ENCODE measurements at regions not wholly inside any gene's neighbourhood (a gene's known extent, or its start where the extent isn't known, plus 50 kb on each side); places are given as distances from the start of the nearest gene placed in this dataset.
"Not testable (repeated sequence)": the region's sequence is repeated elsewhere in the genome, so short reads cannot be mapped to it uniquely, and the experiment has no call there.

DNA sequence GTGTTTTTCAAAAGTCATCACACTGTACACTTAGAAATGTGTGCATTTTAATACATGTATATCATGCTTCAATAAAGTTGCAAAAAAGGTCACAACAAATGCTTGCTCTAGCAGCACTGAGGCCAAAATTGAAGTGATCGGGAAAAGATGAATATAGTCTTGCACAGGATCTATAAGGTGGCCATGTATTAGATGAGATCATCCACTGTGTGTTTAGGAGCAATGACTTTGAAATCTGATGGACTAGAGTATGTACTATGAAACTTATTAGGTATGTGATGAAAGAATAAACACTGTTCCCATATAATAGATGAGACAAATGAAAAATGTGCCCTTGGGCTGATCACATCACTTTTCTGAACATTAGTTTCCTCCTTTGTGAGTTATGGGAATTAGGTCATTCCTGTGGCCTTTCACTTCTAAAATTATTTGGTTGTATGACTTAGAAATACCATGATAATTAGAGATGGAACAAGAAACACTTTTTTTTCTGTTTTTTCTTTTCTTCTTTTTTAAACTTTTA lies 984.6 kb downstream of the ADGRL2 start:
- intact Hi-C loops (cut with DNase I), result no loop called here
- DNase-seq, result no peak
- Histone ChIP-seq H3K27me3 (no peaks in the 10 kb centered on the region), H3K27ac (no peak overlapping the region), H3K4me3 (no peak overlapping the region), H3K9me3 (peaks cover 0 to 2% (median 0%) of the 10 kb centered on the region in 3 donors), H3K36me3 (no peaks in the 10 kb centered on the region), H3K4me1 (no peaks in the 10 kb centered on the region)
- 88 to 90% methylated on average over 1 of the region's 1 CpG for WGBS, 2 donors
- TF ChIP-seq POLR2A (IDR thresholded peaks at IDR 0.05), result no peak
- TF ChIP-seq, protein P1, sequence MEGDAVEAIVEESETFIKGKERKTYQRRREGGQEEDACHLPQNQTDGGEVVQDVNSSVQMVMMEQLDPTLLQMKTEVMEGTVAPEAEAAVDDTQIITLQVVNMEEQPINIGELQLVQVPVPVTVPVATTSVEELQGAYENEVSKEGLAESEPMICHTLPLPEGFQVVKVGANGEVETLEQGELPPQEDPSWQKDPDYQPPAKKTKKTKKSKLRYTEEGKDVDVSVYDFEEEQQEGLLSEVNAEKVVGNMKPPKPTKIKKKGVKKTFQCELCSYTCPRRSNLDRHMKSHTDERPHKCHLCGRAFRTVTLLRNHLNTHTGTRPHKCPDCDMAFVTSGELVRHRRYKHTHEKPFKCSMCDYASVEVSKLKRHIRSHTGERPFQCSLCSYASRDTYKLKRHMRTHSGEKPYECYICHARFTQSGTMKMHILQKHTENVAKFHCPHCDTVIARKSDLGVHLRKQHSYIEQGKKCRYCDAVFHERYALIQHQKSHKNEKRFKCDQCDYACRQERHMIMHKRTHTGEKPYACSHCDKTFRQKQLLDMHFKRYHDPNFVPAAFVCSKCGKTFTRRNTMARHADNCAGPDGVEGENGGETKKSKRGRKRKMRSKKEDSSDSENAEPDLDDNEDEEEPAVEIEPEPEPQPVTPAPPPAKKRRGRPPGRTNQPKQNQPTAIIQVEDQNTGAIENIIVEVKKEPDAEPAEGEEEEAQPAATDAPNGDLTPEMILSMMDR (IDR thresholded peaks at IDR 0.05), result no peak

- TF ChIP-seq, protein P1 (IDR thresholded peaks at IDR 0.05), result no peak
- TF ChIP-seq POLR2A (IDR thresholded peaks at IDR 0.05), result no peak
- Histone ChIP-seq H3K27me3 (no peaks in the 10 kb centered on the region), H3K27ac (no peak overlapping the region), H3K36me3 (no peaks in the 10 kb centered on the region), H3K4me1 (no peaks in the 10 kb centered on the region), H3K4me3 (no peak overlapping the region), H3K9me3 (no peaks in the 10 kb centered on the region)
- 82 to 84% methylated on average over 5 of the region's 5 CpGs for WGBS, 2 donors
- DNase-seq, result no peak
- intact Hi-C loops (cut with DNase I), result no loop called here
Measured at GRCh38 chr1:82783044-82783443, 982.3 kb downstream of the ADGRL2 start.

DNA sequence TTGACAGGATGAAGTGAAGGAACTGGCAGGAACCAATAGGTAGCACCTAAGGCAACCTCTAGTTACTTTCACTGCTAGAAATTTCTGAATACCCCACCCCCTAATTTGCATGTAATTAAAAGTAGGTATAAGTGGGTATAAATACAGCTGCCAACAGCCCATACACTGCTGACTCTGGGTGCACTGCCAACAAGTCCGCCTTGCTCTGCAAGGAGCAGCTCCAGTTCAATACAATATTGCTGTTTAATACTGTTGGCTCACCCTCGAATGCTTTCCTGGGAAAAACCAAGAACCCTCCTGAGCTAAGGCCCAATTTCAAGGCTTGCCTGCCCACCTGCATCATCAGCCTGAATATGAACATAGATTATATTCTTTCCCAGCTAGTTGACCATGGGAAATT lies 981.9 kb downstream of the ADGRL2 start:
- no peak for DNase-seq
- H3K27ac ChIP-seq, result no peak overlapping the region
- H3K4me3 ChIP-seq, result no peak overlapping the region
- TF ChIP-seq, protein P1 (IDR thresholded peaks at IDR 0.05), result no peak
- no peak for TF ChIP-seq POLR2A (IDR thresholded peaks at IDR 0.05)
- no peaks in the 10 kb centered on the region for H3K4me1 ChIP-seq
- no peaks in the 10 kb centered on the region for H3K36me3 ChIP-seq
- intact Hi-C loops (cut with DNase I), result no loop called here
- no peaks in the 10 kb centered on the region for H3K27me3 ChIP-seq
- WGBS, 2 donors, result 73 to 92% methylated on average over 2 of the region's 2 CpGs
- H3K9me3 ChIP-seq, result no peaks in the 10 kb centered on the region

GRCh38 chr1:82778612-82779011 lies 977.9 kb downstream of the ADGRL2 start:
- intact Hi-C loops (cut with DNase I), result no loop called here
- H3K9me3 ChIP-seq, result peaks cover 0 to 5% (median 0%) of the 10 kb centered on the region in 3 donors
- TF ChIP-seq, protein P1 (IDR thresholded peaks at IDR 0.05), result peak in 2 of 6 experiments; percentile 7 to 52
- TF ChIP-seq POLR2A (IDR thresholded peaks at IDR 0.05), result no peak
- no peaks in the 10 kb centered on the region for H3K4me1 ChIP-seq
- H3K36me3 ChIP-seq, result no peaks in the 10 kb centered on the region
- WGBS, 2 donors, result 78 to 86% methylated on average over 4 of the region's 4 CpGs
- no peaks in the 10 kb centered on the region for H3K27me3 ChIP-seq
- DNase-seq, result no peak
- no peak overlapping the region for H3K4me3 ChIP-seq
- H3K27ac ChIP-seq, result no peak overlapping the region

DNA sequence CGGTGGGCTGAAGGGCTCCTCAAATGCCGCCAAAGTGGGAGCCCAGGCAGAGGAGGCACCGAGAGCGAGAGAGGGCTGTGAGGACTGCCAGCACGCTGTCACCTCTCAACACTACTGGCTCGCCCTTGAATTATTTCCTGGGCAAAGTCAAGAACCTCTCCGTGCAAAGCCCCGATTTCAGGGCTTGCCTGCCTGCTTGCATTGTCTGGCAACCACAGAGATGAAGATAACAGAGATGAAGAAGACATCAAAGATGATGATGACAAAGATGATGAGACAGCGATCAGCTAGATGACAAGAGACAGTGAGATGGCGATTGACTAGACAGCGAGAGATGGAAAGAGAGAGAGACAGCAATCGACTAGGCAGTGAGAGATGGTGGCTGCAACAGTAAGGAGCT lies 976.5 kb downstream of the ADGRL2 start:
- no peak for DNase-seq
- no peaks in the 10 kb centered on the region for H3K36me3 ChIP-seq
- no peak overlapping the region for H3K27ac ChIP-seq
- H3K4me3 ChIP-seq, result no peak overlapping the region
- H3K27me3 ChIP-seq, result no peaks in the 10 kb centered on the region
- intact Hi-C loops (cut with DNase I), result no loop called here
- TF ChIP-seq, protein P1 (IDR thresholded peaks at IDR 0.05), result no peak
- H3K4me1 ChIP-seq, result no peaks in the 10 kb centered on the region
- 84 to 99% methylated on average over 7 to 8 of the region's 12 CpGs for WGBS, 2 donors
- peaks cover 0 to 5% (median 0%) of the 10 kb centered on the region in 3 donors for H3K9me3 ChIP-seq

DNA sequence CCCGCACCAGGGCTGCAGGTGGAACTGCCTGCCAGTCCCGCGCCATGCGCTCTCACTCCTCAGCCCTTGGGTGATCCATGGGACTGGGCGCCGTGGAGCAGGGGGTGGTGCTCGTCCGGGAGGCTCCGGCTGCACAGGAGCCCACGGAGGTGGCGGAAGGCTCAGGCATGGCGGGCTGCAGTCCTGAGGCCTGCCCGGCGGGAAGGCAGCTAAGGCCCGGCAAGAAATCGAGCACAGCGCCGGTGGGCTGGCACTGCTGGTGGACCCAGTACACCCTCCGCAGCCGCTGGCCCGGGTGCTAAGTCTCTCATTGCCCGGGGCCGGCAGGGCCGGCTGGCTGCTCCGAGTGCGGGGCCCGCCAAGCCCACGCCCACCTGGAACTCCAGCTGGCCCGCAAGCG lies 976.0 kb downstream of the ADGRL2 start:
- H3K27ac ChIP-seq; H3K4me3 ChIP-seq; H3K4me1 ChIP-seq; DNase-seq; H3K27me3 ChIP-seq; H3K36me3 ChIP-seq; intact Hi-C loops (cut with DNase I); H3K9me3 ChIP-seq: not testable (repeated sequence)
- no CpG with 5 or more reads among the region's 30 CpGs for WGBS, 2 donors
